Hepatocyte (in vitro differentiated cells): ENCODE measurements at regions not wholly inside any gene's neighbourhood (a gene's known extent, or its start where the extent isn't known, plus 50 kb on each side); places are given as distances from the start of the nearest gene placed in this dataset.

Source experiments
- DNase-seq: peaks from one replicate; pipeline ENCODE4 v3.0.0-alpha.2; 2016; ENCODE audit warnings: low spot score
- H2AFZ ChIP-seq: fragments of 200-600 bp; sonication (generic); 2 replicates; pipeline ENCODE4 v1.6.0; 2016; ENCODE audit warnings: antibody characterized with exemption, mild to moderate bottlenecking
- H3K27ac ChIP-seq: fragments of 200-600 bp; sonication (generic); 2 replicates; pipeline ENCODE4 v1.5.1; 2016; ENCODE audit warnings: mild to moderate bottlenecking
- H3K27me3 ChIP-seq: fragments of 200-600 bp; sonication (generic); 2 replicates; pipeline ENCODE4 v1.6.1; 2016
- H3K36me3 ChIP-seq: fragments of 200-600 bp; sonication (generic); replicated peaks from 2 replicates; pipeline ENCODE4 v1.5.1; 2016; ENCODE audit warnings: low read depth; ENCODE audit not compliant: insufficient read depth
- H3K4me1 ChIP-seq: fragments of 200-600 bp; sonication (generic); 2 replicates; pipeline ENCODE4 v1.5.1; 2016; ENCODE audit warnings: mild to moderate bottlenecking, moderate library complexity; ENCODE audit not compliant: insufficient read depth
- H3K4me2 ChIP-seq: fragments of 200-600 bp; sonication (generic); 2 replicates; pipeline ENCODE4 v1.6.0; 2016
- H3K4me3 ChIP-seq: fragments of 200-600 bp; sonication (generic); 2 replicates; pipeline ENCODE4 v1.5.1; 2016; ENCODE audit warnings: mild to moderate bottlenecking
- H3K79me2 ChIP-seq: fragments of 200-600 bp; sonication (generic); 2 replicates; pipeline ENCODE4 v1.6.0; 2017; ENCODE audit warnings: mild to moderate bottlenecking
- H3K9me2 ChIP-seq: fragments of 200-600 bp; sonication (generic); replicated peaks from 2 replicates; pipeline ENCODE4 v1.6.0; 2017; ENCODE audit warnings: mild to moderate bottlenecking; ENCODE audit not compliant: insufficient read depth
- H3K9me3 ChIP-seq: fragments of 200-600 bp; sonication (generic); 2 replicates; pipeline ENCODE4 v1.5.1; 2016; ENCODE audit warnings: low read depth, mild to moderate bottlenecking
- H4K20me1 ChIP-seq: fragments of 200-600 bp; sonication (generic); 2 replicates; pipeline ENCODE4 v1.6.0; 2016; ENCODE audit warnings: mild to moderate bottlenecking; ENCODE audit not compliant: insufficient read depth, poor library complexity, severe bottlenecking
- CTCF ChIP-seq: fragments of 200-600 bp; sonication (generic); IDR thresholded peaks from 2 replicates; pipeline ENCODE4 v1.5.1; 2016; ENCODE audit warnings: antibody characterized with exemption, mild to moderate bottlenecking; ENCODE audit not compliant: poor library complexity
- EZH2 ChIP-seq: fragments of 200-600 bp; sonication (generic); IDR thresholded peaks from 2 replicates; pipeline ENCODE4 v1.6.1; 2016; ENCODE audit warnings: antibody characterized with exemption, mild to moderate bottlenecking, borderline replicate concordance
- EZH2phosphoT487 ChIP-seq: fragments of 200-600 bp; sonication (generic); IDR thresholded peaks from one replicate; pipeline ENCODE4 v1.6.1; 2018; ENCODE audit warnings: antibody characterized with exemption, mild to moderate bottlenecking, low read depth, moderate library complexity; ENCODE audit not compliant: unreplicated experiment, severe bottlenecking
- WGBS: methylation state at CpG from one replicate; pipeline ENCODE4 v1.1.6; 2016; ENCODE audit warnings: low lambda C conversion rate; ENCODE audit errors: missing lambda C conversion rate; 5-methylcytosine and 5-hydroxymethylcytosine counted together

GRCh38 chr20:47878601-47879027, 93.3 kb upstream of the SULF2 start:
- H3K27me3 ChIP-seq = no peaks in the 10 kb centered on the region
- no peak overlapping the region for H3K4me3 ChIP-seq
- H3K9me3 ChIP-seq = no peaks in the 10 kb centered on the region
- H3K4me1 ChIP-seq = no peaks in the 10 kb centered on the region
- no peaks in the 10 kb centered on the region for H3K9me2 ChIP-seq
- 87% methylated on average over 6 of the region's 6 CpGs for WGBS
- no peak overlapping the region for H2AFZ ChIP-seq
- no peak for DNase-seq
- TF ChIP-seq EZH2phosphoT487 (no peak), CTCF (no peak), EZH2 (no peak)
- no peaks in the 10 kb centered on the region for H4K20me1 ChIP-seq
- H3K79me2 ChIP-seq = no peaks in the 10 kb centered on the region
- H3K27ac ChIP-seq = no peak overlapping the region
- H3K4me2 ChIP-seq = no peak overlapping the region
- no peaks in the 10 kb centered on the region for H3K36me3 ChIP-seq

DNA sequence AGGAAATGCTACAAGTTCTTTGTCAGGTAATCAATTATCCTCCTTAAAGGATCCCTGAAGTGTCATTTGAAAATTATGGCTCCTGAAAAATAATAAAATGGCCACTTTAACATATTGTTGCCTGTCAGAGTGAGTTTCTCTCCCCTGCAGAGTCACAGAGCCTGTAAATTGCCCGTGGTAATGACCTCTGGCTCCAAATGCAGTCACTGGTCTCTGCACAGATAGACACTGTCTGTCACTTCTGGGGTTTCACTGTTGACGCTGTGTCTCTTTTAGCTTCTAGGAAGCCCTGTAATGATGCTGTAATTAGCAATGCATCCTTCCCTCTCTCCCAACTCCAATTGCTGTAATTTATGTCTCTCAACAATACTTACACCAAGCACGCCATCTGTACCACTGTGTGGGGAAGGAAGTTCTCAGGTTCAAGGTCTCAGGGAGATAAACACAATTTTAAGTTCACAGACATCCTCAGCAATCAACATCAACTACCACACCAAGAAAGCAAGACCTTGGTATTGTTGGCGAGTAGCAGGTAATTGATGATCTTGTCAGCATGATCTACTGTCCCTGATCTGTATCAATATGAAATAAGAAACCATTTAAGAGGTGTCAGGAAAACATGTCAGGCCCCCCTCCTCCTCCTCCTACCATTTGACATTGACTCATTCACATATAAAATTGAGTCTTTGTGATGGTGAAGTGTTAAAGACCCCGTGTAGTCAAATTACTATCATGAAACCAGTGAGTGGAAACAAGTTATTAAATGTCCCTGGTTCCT, 91.2 kb upstream of the SULF2 start:
- H3K4me3 ChIP-seq = no peak overlapping the region
- H2AFZ ChIP-seq = no peak overlapping the region
- H3K27me3 ChIP-seq = no peaks in the 10 kb centered on the region
- no peaks in the 10 kb centered on the region for H3K9me2 ChIP-seq
- no peaks in the 10 kb centered on the region for H3K4me1 ChIP-seq
- H3K79me2 ChIP-seq = no peaks in the 10 kb centered on the region
- H3K9me3 ChIP-seq = no peaks in the 10 kb centered on the region
- no peak for DNase-seq
- no peak for TF ChIP-seq EZH2phosphoT487
- no peak for TF ChIP-seq CTCF
- TF ChIP-seq EZH2 = no peak
- H3K27ac ChIP-seq = no peak overlapping the region
- H3K4me2 ChIP-seq = no peak overlapping the region
- H4K20me1 ChIP-seq = no peaks in the 10 kb centered on the region
- WGBS = 68% methylated on average over 5 of the region's 5 CpGs
- H3K36me3 ChIP-seq = no peaks in the 10 kb centered on the region

DNA sequence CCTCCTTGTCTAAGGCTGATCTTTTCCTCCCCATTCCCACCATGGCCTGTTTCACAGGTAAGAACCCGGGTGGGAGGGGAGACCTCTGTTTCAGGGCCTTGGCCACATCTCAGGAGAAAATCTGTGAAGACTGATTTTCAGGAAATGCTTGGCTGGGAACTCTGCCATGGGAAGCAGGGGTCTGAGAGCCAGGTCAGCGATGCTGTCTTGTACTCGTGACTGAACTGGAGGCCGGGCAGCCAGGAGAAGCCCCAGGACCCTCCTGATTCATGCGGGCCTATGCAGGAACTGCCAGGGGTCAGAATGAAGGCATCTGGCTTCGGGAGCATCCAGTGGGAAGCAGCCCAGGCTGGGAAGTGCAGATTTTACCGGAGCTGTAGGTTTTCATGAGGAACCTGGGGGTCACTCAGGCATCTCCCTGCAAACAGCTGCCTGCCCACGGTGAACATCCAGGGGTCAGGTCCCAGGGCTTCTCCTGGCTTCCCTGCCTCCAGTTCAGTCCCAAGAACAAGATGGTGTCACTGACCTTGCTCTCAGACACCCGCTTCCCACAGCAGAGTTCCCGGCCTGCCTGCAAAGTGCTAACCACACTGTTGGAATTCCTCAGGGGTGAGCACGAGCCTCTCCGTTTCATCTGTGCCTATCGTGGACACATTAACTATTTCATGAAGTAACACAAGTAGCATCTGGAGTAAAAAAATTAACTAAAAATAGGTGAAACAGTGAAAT, 90.2 kb upstream of the SULF2 start:
- Histone ChIP-seq H4K20me1 (no peaks in the 10 kb centered on the region), H3K27ac (no peak overlapping the region), H3K27me3 (no peaks in the 10 kb centered on the region), H3K36me3 (no peaks in the 10 kb centered on the region), H3K4me1 (no peaks in the 10 kb centered on the region), H3K9me2 (no peaks in the 10 kb centered on the region), H3K79me2 (no peaks in the 10 kb centered on the region), H2AFZ (no peak overlapping the region), H3K4me3 (no peak overlapping the region), H3K9me3 (no peaks in the 10 kb centered on the region), H3K4me2 (no peak overlapping the region)
- DNase-seq = no peak
- TF ChIP-seq EZH2 (no peak), EZH2phosphoT487 (no peak), CTCF (no peak)
- WGBS = 62% methylated on average over 13 of the region's 13 CpGs
